Naive thymus-derived CD8-positive, alpha-beta T cell (primary cell): ENCODE measurements at regions not wholly inside any gene's neighbourhood (a gene's known extent, or its start where the extent isn't known, plus 50 kb on each side); places are given as distances from the start of the nearest gene placed in this dataset.

ENCODE experiments used
- ATAC-seq, 2 donors: fragments of 150-1000 bp; cut with Tn5 transposase in 1 of 2; sonication (Bioruptor Pico), chemical (Tn5 transposase) in 1 of 2; 1 replicate in 1 of 2; 2 replicates in 1 of 2; pipeline ENCODE4 v1.10.0; 2021; ENCODE audit warnings: mild to moderate bottlenecking in 2 of 2, moderate library complexity in 2 of 2
- POLR2A ChIA-PET: fragments of 350-600 bp; sonication (Branson Sonifier 250); formaldehyde crosslinking; loops from one replicate; lab custom pipeline; 2021; ENCODE audit warnings: antibody characterized with exemption; lab: Charles Lee
- DNase-seq, 10 donors: peaks; one replicate each; pipeline versions ENCODE4 v3.0.0 to v3.0.0-alpha.2; 2020 to 2022
- H3K27ac Mint-ChIP-seq, 10 donors: one replicate each; pipeline ENCODE4 v1.8.0; 2020 to 2022; ENCODE audit warnings: mild to moderate bottlenecking in 10 of 10, mixed read lengths in 10 of 10, moderate library complexity in 4 of 10, inconsistent platforms in 1 of 10
- H3K27me3 Mint-ChIP-seq, 5 donors: one replicate each; pipeline ENCODE4 v1.8.0; 2021 to 2022; ENCODE audit warnings: mixed read lengths in 5 of 5
- H3K36me3 Mint-ChIP-seq, 3 donors: one replicate each; pipeline ENCODE4 v1.8.0; 2020 to 2022; ENCODE audit warnings: mixed read lengths in 3 of 3, mild to moderate bottlenecking in 2 of 3, inconsistent platforms in 1 of 3
- H3K4me1 Mint-ChIP-seq, 4 donors: one replicate each; pipeline ENCODE4 v1.8.0; 2021 to 2022; ENCODE audit warnings: mixed read lengths in 4 of 4
- H3K4me3 Mint-ChIP-seq, 10 donors: one replicate each; pipeline ENCODE4 v1.8.0; 2020 to 2022; ENCODE audit warnings: mild to moderate bottlenecking in 10 of 10, mixed read lengths in 10 of 10, moderate library complexity in 6 of 10, inconsistent platforms in 1 of 10
- H3K9me3 Mint-ChIP-seq, 9 donors: one replicate each; pipeline ENCODE4 v1.8.0; 2020 to 2022; ENCODE audit warnings: mixed read lengths in 9 of 9, mild to moderate bottlenecking in 3 of 9, inconsistent platforms in 1 of 9, moderate library complexity in 1 of 9

GRCh38 chr16:9260666-9261065 is 169.2 kb downstream of the HAPSTR1 start:
- peaks cover 17 to 25% (median 19%) of the 10 kb centered on the region in 5 donors for H3K27me3 Mint-ChIP-seq
- POLR2A ChIA-PET, result no interaction called here
- ATAC-seq, result no peak
- DNase-seq, result no peak
- H3K27ac Mint-ChIP-seq, result no peak overlapping the region
- no peaks in the 10 kb centered on the region for H3K36me3 Mint-ChIP-seq
- peaks cover 0 to 2% (median 0%) of the 10 kb centered on the region in 9 donors for H3K9me3 Mint-ChIP-seq
- no peak overlapping the region for H3K4me3 Mint-ChIP-seq
- H3K4me1 Mint-ChIP-seq, result no peaks in the 10 kb centered on the region

GRCh38 chr16:9261376-9261775 is 169.9 kb downstream of the HAPSTR1 start:
- POLR2A ChIA-PET, result no interaction called here
- Mint-ChIP-seq H3K9me3 (no peaks in the 10 kb centered on the region), H3K36me3 (no peaks in the 10 kb centered on the region), H3K4me3 (no peak overlapping the region), H3K27ac (no peak overlapping the region), H3K4me1 (no peaks in the 10 kb centered on the region), H3K27me3 (peaks cover 12 to 22% (median 17%) of the 10 kb centered on the region in 5 donors)
- ATAC-seq (no peak), DNase-seq (no peak)

DNA sequence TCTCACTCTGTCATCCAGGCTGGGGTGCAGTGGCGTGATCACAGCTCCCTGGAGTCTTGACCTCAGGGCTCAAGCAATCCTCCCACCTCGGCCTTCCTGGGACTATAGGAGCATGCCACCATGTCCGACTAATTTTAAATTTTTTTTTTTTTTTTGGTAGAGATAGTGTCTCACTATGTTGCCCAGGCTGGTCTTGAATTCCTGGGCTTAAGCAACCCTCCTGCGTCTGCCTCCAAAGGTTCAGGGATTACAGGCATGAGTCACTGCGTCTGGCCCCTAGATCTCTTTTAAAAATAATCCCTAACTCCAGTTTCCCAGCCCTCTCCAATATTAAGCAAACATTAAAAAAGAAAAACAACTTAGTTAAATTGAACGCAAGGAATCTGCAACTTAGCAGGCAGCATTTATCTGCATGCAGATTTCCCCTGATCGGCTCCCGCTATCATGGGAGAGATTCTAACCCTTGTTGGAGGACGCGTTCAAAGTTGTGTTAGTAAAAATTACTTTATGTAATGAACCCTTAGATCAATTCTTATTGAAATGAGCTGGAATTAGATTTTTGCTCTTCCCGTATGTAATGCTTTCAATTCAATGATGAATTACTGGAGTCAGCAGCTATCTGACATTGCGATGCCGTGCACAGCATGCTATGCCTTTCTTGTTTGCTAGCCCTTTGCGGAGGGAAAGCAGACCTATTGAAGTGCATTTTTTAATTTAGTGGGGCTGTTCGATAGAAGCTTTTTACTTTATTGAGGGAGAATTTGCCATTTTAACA is 171.7 kb downstream of the HAPSTR1 start:
- POLR2A ChIA-PET, result no interaction called here

GRCh38 chr16:9264067-9264466 is 172.6 kb downstream of the HAPSTR1 start:
- Mint-ChIP-seq H3K9me3 (peaks cover 0 to 4% (median 0%) of the 10 kb centered on the region in 9 donors), H3K27me3 (peaks cover 10 to 28% (median 25%) of the 10 kb centered on the region in 5 donors), H3K4me3 (no peak overlapping the region), H3K27ac (no peak overlapping the region), H3K36me3 (no peaks in the 10 kb centered on the region), H3K4me1 (no peaks in the 10 kb centered on the region)
- no peak for DNase-seq
- ATAC-seq, result no peak
- POLR2A ChIA-PET, result no interaction called here

More for the DNA sequence above, 171.7 kb downstream of the HAPSTR1 start:
- DNase-seq, result no peak
- H3K9me3 Mint-ChIP-seq, result peaks cover 0 to 4% (median 0%) of the 10 kb centered on the region in 9 donors
- H3K36me3 Mint-ChIP-seq, result no peaks in the 10 kb centered on the region
- no peak overlapping the region for H3K27ac Mint-ChIP-seq
- H3K4me1 Mint-ChIP-seq, result no peaks in the 10 kb centered on the region
- no peak overlapping the region for H3K4me3 Mint-ChIP-seq
- H3K27me3 Mint-ChIP-seq, result peaks cover 5 to 27% (median 21%) of the 10 kb centered on the region in 5 donors
- no peak for ATAC-seq

DNA sequence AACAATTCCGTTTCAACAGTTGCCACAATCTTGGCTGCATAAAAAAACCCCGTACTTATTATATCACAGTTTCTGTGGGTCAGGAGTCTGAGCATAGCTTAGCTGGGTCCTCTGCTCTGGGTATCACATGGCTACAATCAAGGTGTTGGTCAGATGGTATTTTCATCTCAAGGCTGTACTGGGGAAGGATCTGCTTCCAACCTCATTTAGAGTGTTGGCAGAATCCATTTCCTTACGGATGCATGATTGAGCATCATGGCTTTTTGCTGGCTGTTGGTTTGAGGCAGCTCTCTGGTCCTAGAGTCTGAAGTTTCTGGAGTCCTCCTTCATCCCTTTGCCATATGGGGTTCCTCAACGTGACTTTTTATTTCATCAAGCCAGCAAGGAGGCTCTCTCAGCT is 177.0 kb downstream of the HAPSTR1 start:
- no peak for DNase-seq
- no peaks in the 10 kb centered on the region for H3K4me1 Mint-ChIP-seq
- H3K27me3 Mint-ChIP-seq, result peaks cover 10 to 35% (median 26%) of the 10 kb centered on the region in 5 donors
- POLR2A ChIA-PET, result no interaction called here
- H3K9me3 Mint-ChIP-seq, result peaks cover 0 to 6% (median 0%) of the 10 kb centered on the region in 9 donors
- H3K4me3 Mint-ChIP-seq, result no peak overlapping the region
- H3K27ac Mint-ChIP-seq, result no peak overlapping the region
- ATAC-seq, result no peak
- no peaks in the 10 kb centered on the region for H3K36me3 Mint-ChIP-seq

DNA sequence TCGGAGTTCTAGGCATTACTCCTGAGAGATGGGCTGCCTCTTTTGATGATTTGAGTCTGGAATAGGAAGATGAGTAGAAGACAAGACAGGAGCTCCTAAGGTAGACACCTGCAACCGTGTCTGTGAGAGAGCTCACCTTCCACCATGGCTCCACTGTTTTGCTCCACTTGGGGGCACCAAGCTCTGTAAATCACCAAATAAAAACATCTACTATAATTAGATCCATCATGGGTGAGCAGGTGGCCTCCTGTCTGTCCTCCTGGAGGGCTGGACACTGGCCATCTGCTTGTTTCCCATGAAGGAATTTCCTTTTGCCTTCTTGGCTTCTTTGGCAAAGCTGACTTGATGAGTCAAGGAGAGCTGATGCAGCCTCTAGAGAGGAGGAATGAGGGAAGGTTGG is 179.0 kb downstream of the HAPSTR1 start:
- no peaks in the 10 kb centered on the region for H3K36me3 Mint-ChIP-seq
- H3K4me3 Mint-ChIP-seq, result no peak overlapping the region
- H3K4me1 Mint-ChIP-seq, result peaks cover 0 to 1% (median 0%) of the 10 kb centered on the region in 4 donors
- ATAC-seq (no peak), DNase-seq (no peak)
- H3K9me3 Mint-ChIP-seq, result peaks cover 0 to 6% (median 0%) of the 10 kb centered on the region in 9 donors
- no peak overlapping the region for H3K27ac Mint-ChIP-seq
- peaks cover 10 to 32% (median 30%) of the 10 kb centered on the region in 5 donors for H3K27me3 Mint-ChIP-seq
- POLR2A ChIA-PET, result no interaction called here

DNA sequence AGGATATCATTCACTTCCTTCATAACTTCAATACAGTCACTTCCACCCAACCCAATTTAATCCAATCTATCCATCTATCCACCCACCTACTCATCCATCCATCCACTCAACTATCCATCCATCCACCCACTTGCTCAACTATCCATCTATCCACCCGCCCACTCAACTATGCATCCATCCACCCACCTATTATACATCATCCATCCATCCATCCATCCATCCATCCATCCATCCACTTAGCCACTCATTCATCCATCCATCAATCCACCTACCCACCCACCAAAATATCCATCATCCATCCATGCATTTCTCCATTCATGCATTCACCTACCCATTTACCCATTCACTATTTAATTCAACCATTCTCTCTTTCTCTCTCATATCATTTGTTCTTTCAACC is 179.5 kb downstream of the HAPSTR1 start:
- DNase-seq (no peak), ATAC-seq (no peak)
- no peak overlapping the region for H3K4me3 Mint-ChIP-seq
- H3K4me1 Mint-ChIP-seq, result peaks cover 0 to 1% (median 0%) of the 10 kb centered on the region in 4 donors
- no peaks in the 10 kb centered on the region for H3K36me3 Mint-ChIP-seq
- H3K27ac Mint-ChIP-seq, result no peak overlapping the region
- H3K9me3 Mint-ChIP-seq, result peaks cover 0 to 6% (median 0%) of the 10 kb centered on the region in 9 donors
- POLR2A ChIA-PET, result no interaction called here
- H3K27me3 Mint-ChIP-seq, result peaks cover 10 to 31% (median 26%) of the 10 kb centered on the region in 5 donors

- POLR2A ChIA-PET, result no interaction called here
- no peak overlapping the region for H3K27ac Mint-ChIP-seq
- ATAC-seq (no peak), DNase-seq (no peak)
- H3K4me1 Mint-ChIP-seq, result peaks cover 0 to 1% (median 0%) of the 10 kb centered on the region in 4 donors
- H3K9me3 Mint-ChIP-seq, result peaks cover 0 to 4% (median 0%) of the 10 kb centered on the region in 9 donors
- peaks cover 11 to 24% (median 24%) of the 10 kb centered on the region in 5 donors for H3K27me3 Mint-ChIP-seq
- H3K36me3 Mint-ChIP-seq, result no peaks in the 10 kb centered on the region
- H3K4me3 Mint-ChIP-seq, result no peak overlapping the region
Observed at GRCh38 chr16:9271841-9272240, 180.4 kb downstream of the HAPSTR1 start.

DNA sequence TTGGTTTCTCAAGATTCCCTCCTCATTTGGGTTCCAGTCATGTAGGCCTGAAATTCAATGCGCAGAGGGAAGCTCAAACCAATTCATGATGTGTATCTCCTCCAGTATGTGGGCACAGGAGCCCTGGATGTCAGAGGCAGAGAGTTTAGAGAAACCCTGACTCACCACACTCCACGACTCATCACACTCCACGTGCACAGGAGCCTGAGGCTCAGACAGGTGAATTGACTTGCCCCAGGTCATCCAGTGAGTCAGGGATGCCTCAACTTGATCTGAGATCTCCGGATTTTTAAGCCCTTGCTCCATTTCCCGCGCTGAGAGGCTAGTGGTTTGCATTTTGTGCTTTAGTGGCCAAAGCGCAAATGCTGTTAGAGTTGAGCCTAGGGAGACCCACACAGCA is 183.9 kb downstream of the HAPSTR1 start:
- Mint-ChIP-seq H3K4me3 (no peak overlapping the region), H3K4me1 (peaks cover 0 to 1% (median 0%) of the 10 kb centered on the region in 4 donors), H3K36me3 (no peaks in the 10 kb centered on the region), H3K27me3 (peaks cover 7 to 22% (median 17%) of the 10 kb centered on the region in 5 donors), H3K27ac (no peak overlapping the region), H3K9me3 (peaks cover 0 to 2% (median 0%) of the 10 kb centered on the region in 9 donors)
- DNase-seq (no peak), ATAC-seq (no peak)
- POLR2A ChIA-PET, result no interaction called here

DNA sequence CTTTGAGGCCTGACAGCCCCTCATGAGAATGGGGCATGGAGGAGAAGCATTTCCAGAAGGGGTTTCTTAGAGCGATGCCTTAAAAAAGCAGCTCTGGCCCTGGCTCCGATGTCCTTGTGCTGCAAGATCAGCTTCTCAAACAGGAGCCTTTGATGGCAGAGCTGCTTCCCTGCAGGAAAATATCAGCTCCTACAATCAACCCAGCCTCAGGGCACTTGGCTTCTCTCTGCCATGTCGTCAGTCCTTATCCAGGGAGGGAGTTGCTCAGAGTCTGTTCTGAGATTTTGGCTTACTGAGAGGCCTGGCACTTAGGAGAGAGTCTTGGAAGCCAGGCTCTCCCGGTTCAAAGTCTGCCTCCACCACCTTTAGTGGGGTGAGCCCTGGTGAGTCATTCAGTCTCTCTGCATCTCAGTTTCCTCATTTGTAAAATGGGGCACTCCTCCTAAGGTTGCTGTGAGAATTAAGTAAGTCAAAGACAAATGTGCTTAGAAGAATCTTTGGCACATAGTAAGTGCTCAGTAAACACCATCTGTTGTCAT is 184.4 kb downstream of the HAPSTR1 start:
- Mint-ChIP-seq H3K27ac (no peak overlapping the region), H3K4me3 (no peak overlapping the region), H3K27me3 (peaks cover 7 to 22% (median 14%) of the 10 kb centered on the region in 5 donors), H3K36me3 (no peaks in the 10 kb centered on the region), H3K4me1 (peaks cover 0 to 1% (median 0%) of the 10 kb centered on the region in 4 donors), H3K9me3 (peaks cover 0 to 2% (median 0%) of the 10 kb centered on the region in 9 donors)
- POLR2A ChIA-PET, result no interaction called here
- ATAC-seq, result no peak
- no peak for DNase-seq

- Mint-ChIP-seq H3K9me3 (no peaks in the 10 kb centered on the region), H3K27ac (no peak overlapping the region), H3K4me1 (peaks cover 0 to under 1% (median 0%) of the 10 kb centered on the region in 4 donors), H3K4me3 (no peak overlapping the region), H3K36me3 (no peaks in the 10 kb centered on the region), H3K27me3 (peaks cover 6 to 30% (median 12%) of the 10 kb centered on the region in 5 donors)
- ATAC-seq (no peak), DNase-seq (no peak)
- POLR2A ChIA-PET, result no interaction called here
Observed at GRCh38 chr16:9279291-9280068, 188.0 kb downstream of the HAPSTR1 start.

DNA sequence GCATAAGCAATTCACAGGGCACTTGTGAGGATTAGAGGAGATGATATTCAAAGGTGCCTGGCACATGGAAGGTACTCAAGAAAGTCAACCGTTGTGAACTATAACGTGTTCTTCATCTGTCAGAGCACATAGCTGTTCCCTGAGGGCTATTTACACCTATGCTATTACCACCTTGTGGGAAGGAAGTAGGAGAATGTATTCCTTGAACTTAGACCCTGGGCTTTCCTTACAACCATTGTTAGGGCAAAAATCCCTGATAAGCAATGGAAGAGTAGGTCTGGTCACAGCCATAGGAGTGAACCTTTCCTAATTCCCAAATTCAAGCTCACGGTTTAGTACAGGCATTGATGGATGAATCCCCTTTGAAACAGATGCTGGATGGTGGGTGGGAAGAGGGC is 188.6 kb downstream of the HAPSTR1 start:
- DNase-seq, result no peak
- Mint-ChIP-seq H3K36me3 (no peaks in the 10 kb centered on the region), H3K27ac (no peak overlapping the region), H3K4me1 (no peaks in the 10 kb centered on the region), H3K27me3 (peaks cover 6 to 30% (median 12%) of the 10 kb centered on the region in 5 donors), H3K9me3 (no peaks in the 10 kb centered on the region), H3K4me3 (no peak overlapping the region)
- POLR2A ChIA-PET, result no interaction called here
- ATAC-seq, result no peak

DNA sequence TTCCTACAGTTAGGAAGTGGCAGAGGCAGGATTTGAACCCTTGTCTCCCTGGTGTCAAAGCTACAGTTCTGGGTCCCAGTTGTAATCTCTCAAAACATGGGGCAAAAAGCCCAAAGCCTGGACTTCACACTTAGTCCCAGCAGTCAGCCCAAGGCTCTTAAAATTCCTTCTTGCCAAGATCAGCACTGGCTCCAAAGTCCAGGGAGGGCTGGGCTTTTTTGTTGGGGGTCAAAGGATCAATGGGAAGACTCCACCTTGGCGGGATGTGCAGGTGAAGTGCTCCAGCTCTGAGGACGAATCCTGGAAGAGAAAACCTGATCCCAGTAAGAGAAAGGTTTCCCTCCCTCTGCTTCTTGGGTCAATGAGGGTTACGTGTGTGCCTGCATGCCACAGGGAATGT is 195.5 kb downstream of the HAPSTR1 start:
- Mint-ChIP-seq H3K4me3 (no peak overlapping the region), H3K36me3 (peaks cover 0 to 7% (median 0%) of the 10 kb centered on the region in 3 donors), H3K27ac (no peak overlapping the region), H3K9me3 (peaks cover 0 to 24% (median 8%) of the 10 kb centered on the region in 9 donors), H3K4me1 (no peaks in the 10 kb centered on the region), H3K27me3 (peaks cover 2 to 16% (median 9%) of the 10 kb centered on the region in 5 donors)
- POLR2A ChIA-PET, result no interaction called here
- ATAC-seq (no peak), DNase-seq (no peak)
